GM12878 (cell line): ENCODE measurements at regions not wholly inside any gene's neighbourhood (a gene's known extent, or its start where the extent isn't known, plus 50 kb on each side); places are given as distances from the start of the nearest gene placed in this dataset.

Source experiments
- ATAC-seq: fragments of 200-7000 bp; cut with Tn5 transposase; 3 replicates; pipeline ENCODE4 v1.9.1; 2020; ENCODE audit warnings: mild to moderate bottlenecking, moderate library complexity
- BruUV-seq: library from RNA; stranded (reverse); fragments of 400-500 nt; replicated peaks from 2 replicates; lab custom pipeline; 2021; lab: Mats Ljungman, UMichigan
- CTCF ChIA-PET: fragments of 300-600 bp; sonication (Branson Sonifier 250); formaldehyde crosslinking; extraction: SDS; loops from one replicate; lab custom pipeline; 2021; ENCODE audit warnings: inconsistent platforms; lab: Yijun Ruan, JAX
- POLR2A ChIA-PET: fragments of 350-600 bp; formaldehyde crosslinking; extraction: SDS; loops from one replicate; lab custom pipeline; 2021; ENCODE audit warnings: inconsistent platforms; lab: Charles Lee
- RAD21 ChIA-PET: fragments of 300-600 bp; sonication (Branson Sonifier 250); formaldehyde crosslinking; loops from one replicate; lab custom pipeline; 2023; ENCODE audit warnings: antibody characterized with exemption; ENCODE audit not compliant: unreplicated experiment; lab: Charles Lee
- SMC1A ChIA-PET: fragments of 300-600 bp; sonication (Branson Sonifier 250); formaldehyde crosslinking; loops from one replicate; lab custom pipeline; 2023; ENCODE audit not compliant: unreplicated experiment, uncharacterized antibody; lab: Charles Lee
- DNase-seq: peaks from one replicate; pipeline ENCODE4 v3.0.0-alpha.2; 2011; ENCODE audit warnings: low read depth, low spot score
- FAIRE-seq: peaks from 3 replicates; lab custom pipeline; 2011; peaks lifted over from hg19 to GRCh38; lab: Jason Lieb, UNC
- H2AFZ ChIP-seq: 2 replicates; pipeline ENCODE4 v1.6.0; 2011; ENCODE audit warnings: low read depth, low read length, control low read depth; ENCODE audit not compliant: control insufficient read depth
- H3K27ac ChIP-seq: 2 replicates; pipeline ENCODE4 v1.5.1; 2011; ENCODE audit warnings: control low read depth; ENCODE audit not compliant: control insufficient read depth, insufficient read depth
- H3K27me3 ChIP-seq, 2 experiments: replicated peaks in 1 of 2; 2 replicates each; pipeline versions ENCODE4 v1.6.0 to v1.6.1; 2011; ENCODE audit warnings: low read length in 1 of 2; ENCODE audit not compliant: control insufficient read depth in 2 of 2, insufficient read depth in 2 of 2
- H3K36me3 ChIP-seq, 2 experiments: 2 replicates each; pipeline ENCODE4 v1.5.1; 2011; ENCODE audit warnings: low read length in 1 of 2; ENCODE audit not compliant: control insufficient read depth in 2 of 2, insufficient read depth in 2 of 2
- H3K4me1 ChIP-seq: 2 replicates; pipeline ENCODE4 v1.6.1; 2011; ENCODE audit warnings: mild to moderate bottlenecking, low read length, moderate library complexity, mixed read lengths; ENCODE audit not compliant: control insufficient read depth, insufficient read depth
- H3K4me2 ChIP-seq: 2 replicates; pipeline ENCODE4 v1.6.0; 2011; ENCODE audit warnings: control low read depth; ENCODE audit not compliant: control insufficient read depth, insufficient read depth
- H3K4me3 ChIP-seq: fragments of 200-600 bp; sonication (generic); 2 replicates; pipeline ENCODE4 v1.5.1; 2016
- H3K79me2 ChIP-seq: 2 replicates; pipeline ENCODE4 v1.6.0; 2011; ENCODE audit warnings: low read length; ENCODE audit not compliant: control insufficient read depth, insufficient read depth
- H3K9ac ChIP-seq: 2 replicates; pipeline ENCODE4 v1.8.0; 2011; ENCODE audit warnings: low read length, control low read depth, mixed read lengths; ENCODE audit not compliant: control insufficient read depth, insufficient read depth
- H3K9me3 ChIP-seq: replicated peaks from 3 replicates; pipeline ENCODE4 v1.5.1; 2011; ENCODE audit warnings: mild to moderate bottlenecking, low read length; ENCODE audit not compliant: control insufficient read depth, insufficient read depth
- H4K20me1 ChIP-seq: 2 replicates; pipeline ENCODE4 v1.6.0; 2011; ENCODE audit not compliant: control insufficient read depth, insufficient read depth
- CEBPZ ChIP-seq: fragments of 150-350 bp; IDR thresholded peaks from 2 replicates; pipeline ENCODE4 v1.6.1; 2016; ENCODE audit warnings: low read depth, low read length
- CREB1 ChIP-seq: IDR thresholded peaks from 2 replicates; pipeline ENCODE4 v1.6.1; 2012; ENCODE audit warnings: low read depth, mild to moderate bottlenecking, inconsistent platforms
- ELK1 ChIP-seq: IDR thresholded peaks from 2 replicates; pipeline ENCODE4 v1.6.1; 2012; ENCODE audit warnings: low read depth, low read length, improper control_type of control experiment
- EP300 ChIP-seq, 2 experiments: fragments of 150-350 bp in 1 of 2; IDR thresholded peaks; 2 replicates each; pipeline ENCODE4 v1.6.1; 2011 to 2012; ENCODE audit warnings: low read depth in 2 of 2, low read length in 2 of 2, borderline replicate concordance in 1 of 2, improper control_type of control experiment in 1 of 2, inconsistent platforms in 1 of 2; ENCODE audit not compliant: control insufficient read depth in 1 of 2
- EZH2 ChIP-seq: IDR thresholded peaks from 2 replicates; pipeline ENCODE4 v1.6.1; 2012; ENCODE audit warnings: low read depth, mild to moderate bottlenecking, control low read depth, inconsistent platforms, low read length, borderline replicate concordance; ENCODE audit not compliant: control insufficient read depth
- MEF2A ChIP-seq: IDR thresholded peaks from 2 replicates; pipeline ENCODE4 v1.6.1; 2011; ENCODE audit warnings: low read depth, mild to moderate bottlenecking, low read length, moderate library complexity; ENCODE audit not compliant: insufficient read depth
- MEF2B ChIP-seq: fragments of 450-650 bp; IDR thresholded peaks from 2 replicates; pipeline ENCODE4 v1.6.1; 2018; ENCODE audit warnings: mild to moderate bottlenecking, moderate library complexity; ENCODE audit not compliant: partially characterized antibody, poor library complexity, severe bottlenecking
- PAX5 ChIP-seq: IDR thresholded peaks from 2 replicates; pipeline ENCODE4 v1.6.1; 2011; ENCODE audit warnings: low read depth, low read length, borderline replicate concordance
- RAD51 ChIP-seq: fragments of 450-650 bp; IDR thresholded peaks from 2 replicates; pipeline ENCODE4 v1.6.1; 2016; ENCODE audit warnings: moderate library complexity, mild to moderate bottlenecking, inconsistent platforms
- RB1 ChIP-seq: fragments of 450-650 bp; formaldehyde crosslinking; IDR thresholded peaks from 2 replicates; pipeline ENCODE4 v1.6.1; 2017; ENCODE audit warnings: mild to moderate bottlenecking, borderline replicate concordance
- TCF12 ChIP-seq: IDR thresholded peaks from 2 replicates; pipeline ENCODE4 v1.6.1; 2011; ENCODE audit warnings: low read depth, mild to moderate bottlenecking, low read length
- ZNF207 ChIP-seq: fragments of 450-650 bp; IDR thresholded peaks from 2 replicates; pipeline ENCODE4 v1.6.1; 2014; ENCODE audit warnings: antibody characterized with exemption, mild to moderate bottlenecking, borderline replicate concordance
- ZNF217 ChIP-seq: fragments of 450-650 bp; IDR thresholded peaks from 2 replicates; pipeline ENCODE4 v1.6.1; 2017; ENCODE audit warnings: antibody characterized with exemption, mild to moderate bottlenecking
- WGBS: methylation state at CpG from one replicate; pipeline ENCODE4 v1.1.6; 2016; ENCODE audit warnings: low lambda C conversion rate; ENCODE audit not compliant: insufficient replicate concordance, insufficient coverage; ENCODE audit errors: missing lambda C conversion rate; 5-methylcytosine and 5-hydroxymethylcytosine counted together
- in situ Hi-C: fragments of 300-500 bp; cut with MboI; formaldehyde crosslinking; loops from 9 replicates; pipeline ENCODE4 v1.14.3; 2018; ENCODE audit warnings: mixed read lengths
- intact Hi-C: fragments of 100-400 bp; cut with micrococcal nuclease; formaldehyde crosslinking; loops from one replicate; pipeline ENCODE4 v1.14.2; 2022; ENCODE audit not compliant: unreplicated experiment
- TF ChIP-seq, protein P1 (sequence below): fragments of 450-650 bp; IDR thresholded peaks from 2 replicates; pipeline ENCODE4 v1.6.1; 2018; ENCODE audit warnings: borderline replicate concordance, mild to moderate bottlenecking; ENCODE audit not compliant: partially characterized antibody
- TF ChIP-seq, protein P2 (sequence below): IDR thresholded peaks from 2 replicates; pipeline ENCODE4 v1.6.1; 2011; ENCODE audit warnings: mild to moderate bottlenecking, low read depth, low read length, moderate library complexity; ENCODE audit not compliant: insufficient replicate concordance

DNA sequence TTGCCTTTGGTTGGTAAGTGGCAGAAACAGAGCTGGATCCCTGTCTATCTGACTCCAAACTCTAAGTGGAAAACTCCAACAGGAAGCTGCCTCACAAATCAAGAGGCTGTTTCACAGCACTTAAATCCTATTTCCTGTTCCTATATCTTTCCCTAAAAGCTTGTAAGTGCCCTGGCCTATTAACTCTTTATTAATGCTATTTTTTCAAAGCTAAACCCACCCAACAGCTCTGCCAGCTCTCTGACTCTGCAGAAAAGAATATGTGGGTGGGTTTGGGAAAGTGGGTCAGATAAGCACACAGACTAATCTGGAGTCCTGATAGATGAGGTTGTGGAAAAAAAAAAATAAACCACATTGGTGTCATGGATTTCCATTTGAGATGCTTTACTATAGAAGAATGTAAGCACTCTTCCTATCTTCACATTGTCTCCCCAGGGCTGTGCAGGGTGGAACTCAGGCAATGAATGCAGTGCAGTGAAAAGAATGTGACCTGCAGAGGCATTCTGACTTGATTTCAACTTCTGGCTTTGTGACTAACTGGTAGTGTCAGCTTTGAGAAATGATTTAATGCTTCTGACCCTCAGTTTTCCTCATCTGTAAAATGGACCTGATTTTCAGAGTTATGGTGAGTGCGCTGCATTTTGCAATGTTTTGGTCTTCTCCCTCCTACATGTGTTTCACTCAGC is 125.6 kb downstream of the AASDHPPT start:
- Histone ChIP-seq H4K20me1 (no peaks in the 10 kb centered on the region), H3K36me3 (no peaks in the 10 kb centered on the region), H2AFZ (no peak overlapping the region), H3K27ac (no peak overlapping the region), H3K79me2 (no peaks in the 10 kb centered on the region), H3K4me1 (no peaks in the 10 kb centered on the region), H3K9ac (no peak overlapping the region), H3K4me2 (no peak overlapping the region), H3K9me3 (no peaks in the 10 kb centered on the region), H3K4me3 (no peak overlapping the region), H3K27me3 (no peaks in the 10 kb centered on the region)
- CTCF ChIA-PET, result no interaction called here
- FAIRE-seq (no peak), DNase-seq (no peak), ATAC-seq (no peak)
- RAD21 ChIA-PET, result no interaction called here
- no TSS peak for BruUV-seq
- POLR2A ChIA-PET, result no interaction called here
- intact Hi-C loops, result no loop called here
- in situ Hi-C loops, result no loop called here
- SMC1A ChIA-PET, result interaction anchor here (1.3 kb wide), 1 partner anchor 16 kb away, joined by 3 read pairs; no protein-coding TSS in a partner anchor
- WGBS, result 41% methylated on average over 1 of the region's 1 CpG
- TF ChIP-seq ZNF207 (no peak), EP300 (IDR thresholded peaks at IDR 0.05; ENCODE audit: borderline replicate concordance in 1 of 2, control insufficient read depth in 1 of 2, low read depth in 2 of 2, low read length in 2 of 2) (no peak), RB1 (no peak), MEF2A (no peak), ZNF217 (no peak), CREB1 (no peak), TCF12 (no peak), ELK1 (no peak), PAX5 (no peak), CEBPZ (no peak), EZH2 (no peak), MEF2B (no peak), RAD51 (no peak)
- TF ChIP-seq, protein P1, sequence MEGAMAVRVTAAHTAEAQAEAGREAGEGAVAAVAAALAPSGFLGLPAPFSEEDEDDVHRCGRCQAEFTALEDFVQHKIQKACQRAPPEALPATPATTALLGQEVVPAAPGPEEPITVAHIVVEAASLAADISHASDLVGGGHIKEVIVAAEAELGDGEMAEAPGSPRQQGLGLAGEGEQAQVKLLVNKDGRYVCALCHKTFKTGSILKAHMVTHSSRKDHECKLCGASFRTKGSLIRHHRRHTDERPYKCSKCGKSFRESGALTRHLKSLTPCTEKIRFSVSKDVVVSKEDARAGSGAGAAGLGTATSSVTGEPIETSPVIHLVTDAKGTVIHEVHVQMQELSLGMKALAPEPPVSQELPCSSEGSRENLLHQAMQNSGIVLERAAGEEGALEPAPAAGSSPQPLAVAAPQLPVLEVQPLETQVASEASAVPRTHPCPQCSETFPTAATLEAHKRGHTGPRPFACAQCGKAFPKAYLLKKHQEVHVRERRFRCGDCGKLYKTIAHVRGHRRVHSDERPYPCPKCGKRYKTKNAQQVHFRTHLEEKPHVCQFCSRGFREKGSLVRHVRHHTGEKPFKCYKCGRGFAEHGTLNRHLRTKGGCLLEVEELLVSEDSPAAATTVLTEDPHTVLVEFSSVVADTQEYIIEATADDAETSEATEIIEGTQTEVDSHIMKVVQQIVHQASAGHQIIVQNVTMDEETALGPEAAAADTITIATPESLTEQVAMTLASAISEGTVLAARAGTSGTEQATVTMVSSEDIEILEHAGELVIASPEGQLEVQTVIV, result no peak
- TF ChIP-seq, protein P2, sequence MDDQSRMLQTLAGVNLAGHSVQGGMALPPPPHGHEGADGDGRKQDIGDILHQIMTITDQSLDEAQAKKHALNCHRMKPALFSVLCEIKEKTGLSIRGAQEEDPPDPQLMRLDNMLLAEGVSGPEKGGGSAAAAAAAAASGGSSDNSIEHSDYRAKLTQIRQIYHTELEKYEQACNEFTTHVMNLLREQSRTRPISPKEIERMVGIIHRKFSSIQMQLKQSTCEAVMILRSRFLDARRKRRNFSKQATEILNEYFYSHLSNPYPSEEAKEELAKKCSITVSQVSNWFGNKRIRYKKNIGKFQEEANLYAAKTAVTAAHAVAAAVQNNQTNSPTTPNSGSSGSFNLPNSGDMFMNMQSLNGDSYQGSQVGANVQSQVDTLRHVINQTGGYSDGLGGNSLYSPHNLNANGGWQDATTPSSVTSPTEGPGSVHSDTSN, result no peak
